ENCODE measurements at regions not wholly inside any gene's neighbourhood (a gene's known extent, or its start where the extent isn't known, plus 50 kb on each side); places are given as distances from the start of the nearest gene placed in this dataset.

DNA sequence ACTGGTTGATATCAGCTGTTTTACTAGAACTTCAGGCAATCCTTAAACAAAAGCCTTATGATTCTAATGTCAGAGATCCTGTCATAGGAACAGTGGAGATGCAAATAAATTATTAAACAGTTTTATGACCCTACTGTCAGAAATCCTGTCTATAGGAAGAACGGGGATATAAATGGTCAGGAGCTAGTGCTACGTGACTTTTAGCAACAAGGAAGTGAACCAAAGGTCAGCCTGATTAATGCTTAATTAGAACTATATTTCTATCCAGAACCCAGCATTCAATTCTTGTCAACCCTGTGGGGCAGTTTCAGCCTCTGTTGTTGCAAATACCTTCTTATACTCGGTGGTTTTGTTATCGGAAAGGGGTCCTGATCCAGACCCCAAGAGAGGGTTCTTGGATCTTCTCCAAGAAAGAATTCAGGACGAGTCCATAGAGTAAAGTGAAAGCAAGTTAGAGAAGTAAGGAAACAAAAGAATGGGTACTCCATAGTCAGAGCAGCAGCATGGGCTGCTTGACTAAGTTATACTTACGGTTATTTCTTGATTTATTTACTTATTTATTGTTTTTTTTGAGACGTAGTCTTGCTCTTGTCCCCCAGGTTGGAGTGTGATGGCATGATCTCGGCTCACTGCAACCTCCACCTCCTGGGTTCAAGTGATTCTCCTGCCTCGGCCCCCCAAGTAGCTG is 59.9 kb upstream of the RNU6-1 start:
- Histone ChIP-seq H3K36me3 (ENCODE audit: control insufficient read depth in 2 of 2, insufficient read depth in 1 of 2, low read length in 2 of 2) (no peaks in the 10 kb centered on the region), H3K4me3 (ENCODE audit: low read depth, low read length) (no peak overlapping the region), H3K27ac (ENCODE audit: extremely low read depth, low read depth, low read length) (no peak overlapping the region), H3K4me1 (ENCODE audit: control insufficient read depth, insufficient read depth, low read length) (no peaks in the 10 kb centered on the region), H3K9me3 (ENCODE audit: control insufficient read depth, insufficient read depth, low read depth, low read length) (no peaks in the 10 kb centered on the region)
- CTCF ChIA-PET = interaction anchor here (0.7 kb wide), 1 partner anchor 320 kb away, joined by 4 read pairs; no protein-coding TSS in a partner anchor
- TF ChIP-seq ZNF214 (tag by site-specific recombination; IDR thresholded peaks at IDR 0.05; ENCODE audit: borderline replicate concordance) (no peak), MYNN (tag by site-specific recombination; IDR thresholded peaks at IDR 0.05; ENCODE audit: borderline replicate concordance) (no peak), TCF7L2 (IDR thresholded peaks at IDR 0.05; ENCODE audit: borderline replicate concordance, low read depth, low read length) (no peak), ZNF654 (tag by site-specific recombination; IDR thresholded peaks at IDR 0.05; ENCODE audit: low read depth) (no peak), ZNF23 (tag by site-specific recombination; IDR thresholded peaks at IDR 0.05; ENCODE audit: borderline replicate concordance) (no peak), ZNF837 (tag by site-specific recombination; IDR thresholded peaks at IDR 0.05) (no peak), ZNF248 (tag by site-specific recombination; IDR thresholded peaks at IDR 0.05) (no peak), ZNF660 (tag by site-specific recombination; IDR thresholded peaks at IDR 0.05) (no peak)
- TF ChIP-seq, protein P1, sequence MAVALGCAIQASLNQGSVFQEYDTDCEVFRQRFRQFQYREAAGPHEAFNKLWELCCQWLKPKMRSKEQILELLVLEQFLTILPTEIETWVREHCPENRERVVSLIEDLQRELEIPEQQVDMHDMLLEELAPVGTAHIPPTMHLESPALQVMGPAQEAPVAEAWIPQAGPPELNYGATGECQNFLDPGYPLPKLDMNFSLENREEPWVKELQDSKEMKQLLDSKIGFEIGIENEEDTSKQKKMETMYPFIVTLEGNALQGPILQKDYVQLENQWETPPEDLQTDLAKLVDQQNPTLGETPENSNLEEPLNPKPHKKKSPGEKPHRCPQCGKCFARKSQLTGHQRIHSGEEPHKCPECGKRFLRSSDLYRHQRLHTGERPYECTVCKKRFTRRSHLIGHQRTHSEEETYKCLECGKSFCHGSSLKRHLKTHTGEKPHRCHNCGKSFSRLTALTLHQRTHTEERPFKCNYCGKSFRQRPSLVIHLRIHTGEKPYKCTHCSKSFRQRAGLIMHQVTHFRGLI (tag by site-specific recombination; IDR thresholded peaks at IDR 0.05) = no peak
- TF ChIP-seq, protein P2, sequence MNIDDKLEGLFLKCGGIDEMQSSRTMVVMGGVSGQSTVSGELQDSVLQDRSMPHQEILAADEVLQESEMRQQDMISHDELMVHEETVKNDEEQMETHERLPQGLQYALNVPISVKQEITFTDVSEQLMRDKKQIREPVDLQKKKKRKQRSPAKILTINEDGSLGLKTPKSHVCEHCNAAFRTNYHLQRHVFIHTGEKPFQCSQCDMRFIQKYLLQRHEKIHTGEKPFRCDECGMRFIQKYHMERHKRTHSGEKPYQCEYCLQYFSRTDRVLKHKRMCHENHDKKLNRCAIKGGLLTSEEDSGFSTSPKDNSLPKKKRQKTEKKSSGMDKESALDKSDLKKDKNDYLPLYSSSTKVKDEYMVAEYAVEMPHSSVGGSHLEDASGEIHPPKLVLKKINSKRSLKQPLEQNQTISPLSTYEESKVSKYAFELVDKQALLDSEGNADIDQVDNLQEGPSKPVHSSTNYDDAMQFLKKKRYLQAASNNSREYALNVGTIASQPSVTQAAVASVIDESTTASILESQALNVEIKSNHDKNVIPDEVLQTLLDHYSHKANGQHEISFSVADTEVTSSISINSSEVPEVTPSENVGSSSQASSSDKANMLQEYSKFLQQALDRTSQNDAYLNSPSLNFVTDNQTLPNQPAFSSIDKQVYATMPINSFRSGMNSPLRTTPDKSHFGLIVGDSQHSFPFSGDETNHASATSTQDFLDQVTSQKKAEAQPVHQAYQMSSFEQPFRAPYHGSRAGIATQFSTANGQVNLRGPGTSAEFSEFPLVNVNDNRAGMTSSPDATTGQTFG (tag by site-specific recombination; IDR thresholded peaks at IDR 0.05; ENCODE audit: borderline replicate concordance) = no peak
- TF ChIP-seq, protein P3, sequence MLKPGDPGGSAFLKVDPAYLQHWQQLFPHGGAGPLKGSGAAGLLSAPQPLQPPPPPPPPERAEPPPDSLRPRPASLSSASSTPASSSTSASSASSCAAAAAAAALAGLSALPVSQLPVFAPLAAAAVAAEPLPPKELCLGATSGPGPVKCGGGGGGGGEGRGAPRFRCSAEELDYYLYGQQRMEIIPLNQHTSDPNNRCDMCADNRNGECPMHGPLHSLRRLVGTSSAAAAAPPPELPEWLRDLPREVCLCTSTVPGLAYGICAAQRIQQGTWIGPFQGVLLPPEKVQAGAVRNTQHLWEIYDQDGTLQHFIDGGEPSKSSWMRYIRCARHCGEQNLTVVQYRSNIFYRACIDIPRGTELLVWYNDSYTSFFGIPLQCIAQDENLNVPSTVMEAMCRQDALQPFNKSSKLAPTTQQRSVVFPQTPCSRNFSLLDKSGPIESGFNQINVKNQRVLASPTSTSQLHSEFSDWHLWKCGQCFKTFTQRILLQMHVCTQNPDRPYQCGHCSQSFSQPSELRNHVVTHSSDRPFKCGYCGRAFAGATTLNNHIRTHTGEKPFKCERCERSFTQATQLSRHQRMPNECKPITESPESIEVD (tag by site-specific recombination; IDR thresholded peaks at IDR 0.05) = no peak
- TF ChIP-seq, protein P4, sequence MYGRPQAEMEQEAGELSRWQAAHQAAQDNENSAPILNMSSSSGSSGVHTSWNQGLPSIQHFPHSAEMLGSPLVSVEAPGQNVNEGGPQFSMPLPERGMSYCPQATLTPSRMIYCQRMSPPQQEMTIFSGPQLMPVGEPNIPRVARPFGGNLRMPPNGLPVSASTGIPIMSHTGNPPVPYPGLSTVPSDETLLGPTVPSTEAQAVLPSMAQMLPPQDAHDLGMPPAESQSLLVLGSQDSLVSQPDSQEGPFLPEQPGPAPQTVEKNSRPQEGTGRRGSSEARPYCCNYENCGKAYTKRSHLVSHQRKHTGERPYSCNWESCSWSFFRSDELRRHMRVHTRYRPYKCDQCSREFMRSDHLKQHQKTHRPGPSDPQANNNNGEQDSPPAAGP (tag by site-specific recombination; IDR thresholded peaks at IDR 0.05) = no peak
- TF ChIP-seq, protein P5, sequence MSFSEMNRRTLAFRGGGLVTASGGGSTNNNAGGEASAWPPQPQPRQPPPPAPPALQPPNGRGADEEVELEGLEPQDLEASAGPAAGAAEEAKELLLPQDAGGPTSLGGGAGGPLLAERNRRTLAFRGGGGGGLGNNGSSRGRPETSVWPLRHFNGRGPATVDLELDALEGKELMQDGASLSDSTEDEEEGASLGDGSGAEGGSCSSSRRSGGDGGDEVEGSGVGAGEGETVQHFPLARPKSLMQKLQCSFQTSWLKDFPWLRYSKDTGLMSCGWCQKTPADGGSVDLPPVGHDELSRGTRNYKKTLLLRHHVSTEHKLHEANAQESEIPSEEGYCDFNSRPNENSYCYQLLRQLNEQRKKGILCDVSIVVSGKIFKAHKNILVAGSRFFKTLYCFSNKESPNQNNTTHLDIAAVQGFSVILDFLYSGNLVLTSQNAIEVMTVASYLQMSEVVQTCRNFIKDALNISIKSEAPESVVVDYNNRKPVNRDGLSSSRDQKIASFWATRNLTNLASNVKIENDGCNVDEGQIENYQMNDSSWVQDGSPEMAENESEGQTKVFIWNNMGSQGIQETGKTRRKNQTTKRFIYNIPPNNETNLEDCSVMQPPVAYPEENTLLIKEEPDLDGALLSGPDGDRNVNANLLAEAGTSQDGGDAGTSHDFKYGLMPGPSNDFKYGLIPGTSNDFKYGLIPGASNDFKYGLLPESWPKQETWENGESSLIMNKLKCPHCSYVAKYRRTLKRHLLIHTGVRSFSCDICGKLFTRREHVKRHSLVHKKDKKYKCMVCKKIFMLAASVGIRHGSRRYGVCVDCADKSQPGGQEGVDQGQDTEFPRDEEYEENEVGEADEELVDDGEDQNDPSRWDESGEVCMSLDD (tag by site-specific recombination; IDR thresholded peaks at IDR 0.05) = no peak
- POLR2A ChIA-PET = no interaction called here

DNA sequence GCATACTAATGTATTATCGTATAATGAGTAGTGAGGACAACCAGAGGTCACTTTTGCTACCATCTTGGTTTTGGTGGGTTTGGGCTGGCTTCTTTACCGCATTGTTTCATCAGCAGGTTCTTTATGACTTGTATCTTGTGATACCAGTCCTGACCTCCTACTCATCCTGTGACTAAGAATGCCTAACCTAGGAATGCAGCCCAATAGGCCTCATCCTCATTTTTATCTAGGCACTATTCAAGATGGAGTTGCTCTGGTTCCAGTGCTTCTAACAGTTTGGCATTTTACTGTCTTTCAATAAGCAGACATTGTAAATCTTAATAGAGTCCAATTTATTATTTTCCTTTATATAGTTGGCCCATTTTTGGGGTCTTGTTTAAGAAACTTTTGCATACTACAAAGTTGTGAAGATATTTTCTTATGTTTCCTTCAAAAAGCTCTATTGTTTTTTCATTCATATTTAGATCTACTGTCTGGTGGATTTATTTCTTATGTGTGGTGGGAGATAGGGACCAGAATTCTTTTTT is 60.8 kb upstream of the RNU6-1 start:
- ChIA-PET POLR2A (no interaction called here), CTCF (interaction anchor here (0.6 to 0.7 kb wide), 2 partner anchors 181 to 319 kb away, joined by 4 to 5 read pairs; no protein-coding TSS in a partner anchor)
- no peaks in the 10 kb centered on the region for H3K36me3 ChIP-seq (ENCODE audit: control insufficient read depth in 2 of 2, insufficient read depth in 1 of 2, low read length in 2 of 2)
- H3K27ac ChIP-seq (ENCODE audit: extremely low read depth, low read depth, low read length) = no peak overlapping the region
- H3K4me3 ChIP-seq (ENCODE audit: low read depth, low read length) = no peak overlapping the region
- H3K9me3 ChIP-seq (ENCODE audit: control insufficient read depth, insufficient read depth, low read depth, low read length) = no peaks in the 10 kb centered on the region
- H3K4me1 ChIP-seq (ENCODE audit: control insufficient read depth, insufficient read depth, low read length) = no peaks in the 10 kb centered on the region
- TF ChIP-seq ZFHX2 (tag by site-specific recombination; conservative IDR thresholded peaks at IDR 0.05) (no peak), ZNF777 (tag by site-specific recombination; IDR thresholded peaks at IDR 0.05; ENCODE audit: borderline replicate concordance) (no peak), ZNF133 (tag by site-specific recombination; IDR thresholded peaks at IDR 0.05) (no peak), ZNF610 (tag by site-specific recombination; IDR thresholded peaks at IDR 0.05; ENCODE audit: borderline replicate concordance) (no peak), EGR2 (tag by site-specific recombination; IDR thresholded peaks at IDR 0.05; ENCODE audit: low read depth) (no peak)
- TF ChIP-seq, protein P6, sequence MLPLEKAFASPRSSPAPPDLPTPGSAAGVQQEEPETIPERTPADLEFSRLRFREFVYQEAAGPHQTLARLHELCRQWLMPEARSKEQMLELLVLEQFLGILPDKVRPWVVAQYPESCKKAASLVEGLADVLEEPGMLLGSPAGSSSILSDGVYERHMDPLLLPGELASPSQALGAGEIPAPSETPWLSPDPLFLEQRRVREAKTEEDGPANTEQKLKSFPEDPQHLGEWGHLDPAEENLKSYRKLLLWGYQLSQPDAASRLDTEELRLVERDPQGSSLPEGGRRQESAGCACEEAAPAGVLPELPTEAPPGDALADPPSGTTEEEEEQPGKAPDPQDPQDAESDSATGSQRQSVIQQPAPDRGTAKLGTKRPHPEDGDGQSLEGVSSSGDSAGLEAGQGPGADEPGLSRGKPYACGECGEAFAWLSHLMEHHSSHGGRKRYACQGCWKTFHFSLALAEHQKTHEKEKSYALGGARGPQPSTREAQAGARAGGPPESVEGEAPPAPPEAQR (tag by site-specific recombination; IDR thresholded peaks at IDR 0.05) = no peak
- TF ChIP-seq, protein P7, sequence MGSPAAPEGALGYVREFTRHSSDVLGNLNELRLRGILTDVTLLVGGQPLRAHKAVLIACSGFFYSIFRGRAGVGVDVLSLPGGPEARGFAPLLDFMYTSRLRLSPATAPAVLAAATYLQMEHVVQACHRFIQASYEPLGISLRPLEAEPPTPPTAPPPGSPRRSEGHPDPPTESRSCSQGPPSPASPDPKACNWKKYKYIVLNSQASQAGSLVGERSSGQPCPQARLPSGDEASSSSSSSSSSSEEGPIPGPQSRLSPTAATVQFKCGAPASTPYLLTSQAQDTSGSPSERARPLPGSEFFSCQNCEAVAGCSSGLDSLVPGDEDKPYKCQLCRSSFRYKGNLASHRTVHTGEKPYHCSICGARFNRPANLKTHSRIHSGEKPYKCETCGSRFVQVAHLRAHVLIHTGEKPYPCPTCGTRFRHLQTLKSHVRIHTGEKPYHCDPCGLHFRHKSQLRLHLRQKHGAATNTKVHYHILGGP (tag by site-specific recombination; IDR thresholded peaks at IDR 0.05) = no peak

Measured in HEK293 (cell line).